ENCODE measurements at regions not wholly inside any gene's neighbourhood (a gene's known extent, or its start where the extent isn't known, plus 50 kb on each side); places are given as distances from the start of the nearest gene placed in this dataset.

DNA sequence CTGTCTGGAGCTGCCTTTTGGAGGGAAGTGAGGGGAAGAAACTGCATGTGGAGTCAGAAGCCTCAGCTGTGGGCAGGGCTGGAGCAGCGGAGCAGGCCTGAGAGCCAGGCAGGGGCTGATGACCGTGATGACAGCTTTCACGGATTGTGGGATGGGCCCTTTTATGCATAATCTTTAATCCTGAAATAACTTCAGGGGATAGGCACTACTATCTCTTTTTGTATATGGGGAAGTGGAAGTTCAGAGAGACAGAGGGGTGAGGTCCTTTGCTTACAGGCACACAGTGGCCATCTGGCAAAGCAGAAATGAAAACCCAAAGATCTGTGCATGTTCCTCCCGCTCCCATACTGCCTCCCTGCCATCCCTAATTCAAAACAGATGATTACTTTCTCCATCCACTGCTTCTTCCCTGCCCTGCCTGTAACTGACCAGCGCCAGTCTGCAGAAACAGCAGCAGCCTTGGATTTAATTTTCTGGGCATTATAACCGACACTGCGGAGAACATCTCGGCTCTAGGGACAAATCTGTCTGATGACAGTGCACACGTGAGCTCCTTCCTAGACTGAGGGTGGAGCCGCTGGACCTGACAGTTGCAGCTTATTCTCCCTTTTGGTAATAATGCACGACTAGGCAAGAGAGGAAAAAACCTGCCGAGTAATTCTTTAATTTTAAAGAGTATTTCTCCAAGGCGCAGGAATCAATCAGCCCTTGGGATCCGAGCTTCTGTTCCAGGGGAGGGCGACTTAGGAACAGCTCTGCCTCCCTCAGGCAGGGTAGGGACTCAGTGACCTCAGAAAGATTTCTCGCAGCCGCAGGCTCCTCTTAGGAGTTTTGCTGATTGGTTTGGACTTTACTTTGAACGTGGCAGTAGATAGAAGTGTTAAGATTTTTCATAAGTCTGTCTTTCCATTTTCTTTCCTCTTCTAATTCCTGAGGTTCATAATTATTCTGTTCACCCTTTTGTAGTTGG is 95.4 kb downstream of the UTP18 start:
- no peak overlapping the region for H3K4me3 ChIP-seq (ENCODE audit: low read length)
- H3K27me3 ChIP-seq (ENCODE audit: insufficient read depth, low read length, poor library complexity): no peaks in the 10 kb centered on the region
- no peaks in the 10 kb centered on the region for H3K79me1 ChIP-seq (ENCODE audit: low read length)
- WGBS (ENCODE audit: extremely low coverage, insufficient coverage, low lambda C conversion rate): no CpG with 5 or more reads among the region's 18 CpGs
- no peak overlapping the region for H3K4me2 ChIP-seq (ENCODE audit: low read length)
- H2BK120ac ChIP-seq (ENCODE audit: low read depth, low read length): no peak overlapping the region
- H3K56ac ChIP-seq (ENCODE audit: low read length): no peak overlapping the region
- H3K4me1 ChIP-seq (ENCODE audit: control insufficient read depth, low read depth, low read length): no peaks in the 10 kb centered on the region
- H4K8ac ChIP-seq (ENCODE audit: low read depth, low read length): no peak overlapping the region
- H2BK15ac ChIP-seq (replicated peaks; ENCODE audit: low read depth): no peak overlapping the region
- H3K9ac ChIP-seq (ENCODE audit: low read length): no peak overlapping the region
- no peaks in the 10 kb centered on the region for H3K79me2 ChIP-seq (ENCODE audit: control insufficient read depth, insufficient read depth, low read length)
- no peak overlapping the region for H3K18ac ChIP-seq (ENCODE audit: low read length)
- H2BK5ac ChIP-seq (ENCODE audit: low read length): no peak overlapping the region
- no peak overlapping the region for H2AK5ac ChIP-seq (ENCODE audit: low read length)
- H3K36me3 ChIP-seq (ENCODE audit: control insufficient read depth, insufficient read depth, low read length): no peaks in the 10 kb centered on the region
- no peak overlapping the region for H3K27ac ChIP-seq (ENCODE audit: low read depth, low read length)
- DNase-seq: no peak
- H3K4ac ChIP-seq (ENCODE audit: low read depth, low read length): no peak overlapping the region
- no peak overlapping the region for H4K5ac ChIP-seq (ENCODE audit: low read length)
- no peak overlapping the region for H3K23ac ChIP-seq (ENCODE audit: low read length)

DNA sequence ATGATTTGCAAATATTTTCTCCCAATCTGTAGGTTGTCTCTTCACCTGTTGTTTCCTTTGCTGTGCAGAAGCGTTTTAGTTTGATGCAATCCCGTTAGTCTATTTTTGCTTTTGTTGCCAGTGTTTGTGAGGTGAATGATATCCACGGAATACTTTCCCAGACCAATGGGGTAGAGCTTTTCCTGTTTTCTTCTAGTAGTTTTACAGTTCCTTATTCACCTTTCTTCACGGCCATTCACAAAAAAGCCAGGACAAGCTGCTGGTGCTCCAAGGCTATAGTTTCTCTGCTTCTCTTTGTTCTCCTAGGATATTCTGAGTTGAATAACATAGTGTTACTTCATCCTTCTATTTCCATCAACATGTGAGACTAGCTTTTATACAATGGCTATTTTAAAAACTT is 98.7 kb downstream of the UTP18 start:
- Histone ChIP-seq H3K4me3 (ENCODE audit: low read length) (no peak overlapping the region), H3K4ac (ENCODE audit: low read depth, low read length) (no peak overlapping the region), H3K36me3 (ENCODE audit: control insufficient read depth, insufficient read depth, low read length) (no peaks in the 10 kb centered on the region), H3K27ac (ENCODE audit: low read depth, low read length) (no peak overlapping the region), H3K79me2 (ENCODE audit: control insufficient read depth, insufficient read depth, low read length) (no peaks in the 10 kb centered on the region), H2BK15ac (replicated peaks; ENCODE audit: low read depth) (no peak overlapping the region), H2BK120ac (ENCODE audit: low read depth, low read length) (no peak overlapping the region), H4K5ac (ENCODE audit: low read length) (no peak overlapping the region), H3K9ac (ENCODE audit: low read length) (no peak overlapping the region), H3K79me1 (ENCODE audit: low read length) (no peaks in the 10 kb centered on the region), H2AK5ac (ENCODE audit: low read length) (no peak overlapping the region), H4K8ac (ENCODE audit: low read depth, low read length) (no peak overlapping the region), H3K23ac (ENCODE audit: low read length) (no peak overlapping the region), H2BK5ac (ENCODE audit: low read length) (no peak overlapping the region), H3K27me3 (ENCODE audit: insufficient read depth, low read length, poor library complexity) (no peaks in the 10 kb centered on the region), H3K56ac (ENCODE audit: low read length) (no peak overlapping the region), H3K18ac (ENCODE audit: low read length) (no peak overlapping the region), H3K4me1 (ENCODE audit: control insufficient read depth, low read depth, low read length) (no peaks in the 10 kb centered on the region), H3K4me2 (ENCODE audit: low read length) (no peak overlapping the region)
- DNase-seq: no peak
- WGBS (ENCODE audit: extremely low coverage, insufficient coverage, low lambda C conversion rate): no CpG with 5 or more reads among the region's 4 CpGs

DNA sequence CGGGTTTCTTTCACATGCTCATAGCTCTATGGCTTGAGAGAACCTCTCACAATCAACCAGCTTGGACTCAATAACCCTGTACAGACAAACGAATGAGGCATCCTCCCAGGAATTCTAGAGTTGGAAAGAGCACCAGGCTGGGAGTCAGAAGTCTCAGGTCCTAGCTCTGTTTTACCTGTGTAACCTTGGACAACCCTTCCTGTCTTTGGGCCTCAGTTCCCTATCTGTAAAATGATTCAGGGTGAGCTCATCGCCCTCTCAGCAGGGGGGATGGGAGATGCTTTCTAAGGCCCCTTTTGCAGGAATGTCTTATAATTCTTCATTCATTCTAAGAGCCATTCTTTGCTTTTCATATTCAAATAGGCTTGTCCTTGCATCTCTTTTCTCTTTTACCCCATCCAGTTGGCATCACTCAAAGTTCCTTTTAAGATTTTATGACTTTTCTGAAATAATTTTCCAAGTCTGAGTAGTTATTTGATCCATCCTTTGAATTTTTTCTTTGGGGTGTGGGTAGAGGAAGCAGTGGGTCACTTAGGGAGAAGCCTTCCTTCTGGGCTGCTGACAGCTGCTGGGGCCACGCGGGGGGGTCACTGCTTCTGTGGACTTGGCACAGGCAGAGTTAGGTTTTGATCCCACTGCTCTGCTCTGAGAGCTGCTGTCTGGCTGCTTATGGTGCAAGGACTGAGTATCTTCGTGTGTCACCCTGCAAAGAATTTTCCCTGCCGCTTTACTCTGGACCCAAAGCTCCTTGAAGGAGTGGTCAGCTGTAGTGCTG is 102.7 kb downstream of the UTP18 start:
- Histone ChIP-seq H3K9ac (ENCODE audit: low read length) (no peak overlapping the region), H2BK15ac (replicated peaks; ENCODE audit: low read depth) (no peak overlapping the region), H3K4me2 (ENCODE audit: low read length) (no peak overlapping the region), H3K56ac (ENCODE audit: low read length) (no peak overlapping the region), H4K8ac (ENCODE audit: low read depth, low read length) (no peak overlapping the region), H2BK5ac (ENCODE audit: low read length) (no peak overlapping the region), H3K27ac (ENCODE audit: low read depth, low read length) (no peak overlapping the region), H3K18ac (ENCODE audit: low read length) (no peak overlapping the region), H3K79me1 (ENCODE audit: low read length) (no peaks in the 10 kb centered on the region), H3K79me2 (ENCODE audit: control insufficient read depth, insufficient read depth, low read length) (no peaks in the 10 kb centered on the region), H3K4me1 (ENCODE audit: control insufficient read depth, low read depth, low read length) (no peaks in the 10 kb centered on the region), H3K4ac (ENCODE audit: low read depth, low read length) (no peak overlapping the region), H3K36me3 (ENCODE audit: control insufficient read depth, insufficient read depth, low read length) (no peaks in the 10 kb centered on the region), H4K5ac (ENCODE audit: low read length) (no peak overlapping the region), H3K23ac (ENCODE audit: low read length) (no peak overlapping the region), H3K27me3 (ENCODE audit: insufficient read depth, low read length, poor library complexity) (no peaks in the 10 kb centered on the region), H2BK120ac (ENCODE audit: low read depth, low read length) (no peak overlapping the region), H3K4me3 (ENCODE audit: low read length) (no peak overlapping the region), H2AK5ac (ENCODE audit: low read length) (no peak overlapping the region)
- DNase-seq: peak; percentile 42
- no CpG with 5 or more reads among the region's 7 CpGs for WGBS (ENCODE audit: extremely low coverage, insufficient coverage, low lambda C conversion rate)

DNA sequence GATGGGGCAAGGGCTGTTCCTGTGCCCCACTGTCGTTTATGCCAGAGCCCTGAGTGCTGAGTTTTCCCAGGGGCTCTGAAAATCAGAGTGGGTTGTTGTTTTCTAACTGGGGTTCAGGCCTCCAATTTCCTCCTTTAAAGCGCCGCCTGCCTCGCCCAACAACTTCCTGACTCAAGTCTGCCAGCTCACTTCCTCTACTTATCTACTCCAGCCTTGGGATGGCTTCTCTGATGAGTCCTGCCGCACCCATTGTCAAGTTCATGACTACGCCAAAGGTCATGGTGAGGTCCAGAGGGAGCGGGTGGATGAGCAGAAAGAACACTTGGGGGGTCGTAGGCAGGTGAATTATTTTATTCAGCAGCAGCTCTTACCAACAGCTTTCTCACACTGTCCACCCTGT is 104.7 kb downstream of the UTP18 start:
- Histone ChIP-seq H3K23ac (ENCODE audit: low read length) (no peak overlapping the region), H3K18ac (ENCODE audit: low read length) (no peak overlapping the region), H3K4me1 (ENCODE audit: control insufficient read depth, low read depth, low read length) (no peaks in the 10 kb centered on the region), H3K36me3 (ENCODE audit: control insufficient read depth, insufficient read depth, low read length) (no peaks in the 10 kb centered on the region), H3K56ac (ENCODE audit: low read length) (no peak overlapping the region), H2BK15ac (replicated peaks; ENCODE audit: low read depth) (no peak overlapping the region), H4K5ac (ENCODE audit: low read length) (no peak overlapping the region), H3K9ac (ENCODE audit: low read length) (no peak overlapping the region), H3K4me2 (ENCODE audit: low read length) (no peak overlapping the region), H2BK5ac (ENCODE audit: low read length) (no peak overlapping the region), H3K27me3 (ENCODE audit: insufficient read depth, low read length, poor library complexity) (no peaks in the 10 kb centered on the region), H3K79me1 (ENCODE audit: low read length) (no peaks in the 10 kb centered on the region), H2BK120ac (ENCODE audit: low read depth, low read length) (no peak overlapping the region), H3K4me3 (ENCODE audit: low read length) (no peak overlapping the region), H3K4ac (ENCODE audit: low read depth, low read length) (no peak overlapping the region), H3K79me2 (ENCODE audit: control insufficient read depth, insufficient read depth, low read length) (no peaks in the 10 kb centered on the region), H3K27ac (ENCODE audit: low read depth, low read length) (no peak overlapping the region), H4K8ac (ENCODE audit: low read depth, low read length) (no peak overlapping the region), H2AK5ac (ENCODE audit: low read length) (no peak overlapping the region)
- no peak for DNase-seq
- no CpG with 5 or more reads among the region's 8 CpGs for WGBS (ENCODE audit: extremely low coverage, insufficient coverage, low lambda C conversion rate)

DNA sequence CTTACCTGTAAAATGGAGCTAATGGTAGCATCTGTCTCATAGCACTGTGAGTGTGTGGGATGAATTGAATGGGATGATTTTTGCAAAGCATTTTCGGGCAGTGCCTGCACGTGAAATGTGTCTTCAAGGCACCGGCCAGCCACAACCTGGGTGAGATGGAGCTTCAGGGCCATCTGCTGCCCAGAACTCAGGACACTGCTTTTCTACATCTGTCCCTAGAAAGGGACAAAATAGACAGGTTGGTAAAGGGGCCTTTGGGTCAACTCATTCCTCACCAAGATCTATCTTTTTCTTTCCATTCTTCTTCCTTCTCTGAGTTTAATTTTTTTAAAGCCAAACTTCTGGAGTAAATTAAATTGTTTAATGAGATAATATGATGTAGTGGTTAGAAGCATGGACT is 106.5 kb downstream of the UTP18 start:
- Histone ChIP-seq H2BK15ac (replicated peaks; ENCODE audit: low read depth) (no peak overlapping the region), H2AK5ac (ENCODE audit: low read length) (no peak overlapping the region), H4K5ac (ENCODE audit: low read length) (no peak overlapping the region), H3K4me3 (ENCODE audit: low read length) (no peak overlapping the region), H3K4me1 (ENCODE audit: control insufficient read depth, low read depth, low read length) (peaks cover 1% of the 10 kb centered on the region), H3K56ac (ENCODE audit: low read length) (no peak overlapping the region), H3K27me3 (ENCODE audit: insufficient read depth, low read length, poor library complexity) (no peaks in the 10 kb centered on the region), H3K79me1 (ENCODE audit: low read length) (no peaks in the 10 kb centered on the region), H2BK5ac (ENCODE audit: low read length) (no peak overlapping the region), H3K79me2 (ENCODE audit: control insufficient read depth, insufficient read depth, low read length) (no peaks in the 10 kb centered on the region), H2BK120ac (ENCODE audit: low read depth, low read length) (no peak overlapping the region), H3K23ac (ENCODE audit: low read length) (no peak overlapping the region), H3K27ac (ENCODE audit: low read depth, low read length) (no peak overlapping the region), H3K4ac (ENCODE audit: low read depth, low read length) (no peak overlapping the region), H3K36me3 (ENCODE audit: control insufficient read depth, insufficient read depth, low read length) (no peaks in the 10 kb centered on the region), H4K8ac (ENCODE audit: low read depth, low read length) (no peak overlapping the region), H3K9ac (ENCODE audit: low read length) (no peak overlapping the region), H3K18ac (ENCODE audit: low read length) (no peak overlapping the region), H3K4me2 (ENCODE audit: low read length) (no peak overlapping the region)
- DNase-seq: no peak
- WGBS (ENCODE audit: extremely low coverage, insufficient coverage, low lambda C conversion rate): no CpG with 5 or more reads among the region's 3 CpGs
